DND-41 (cell line): ENCODE measurements at regions not wholly inside any gene's neighbourhood (a gene's known extent, or its start where the extent isn't known, plus 50 kb on each side); places are given as distances from the start of the nearest gene placed in this dataset.

Experiments
- ATAC-seq: fragments of 200-7000 bp; cut with Tn5 transposase; 3 replicates; pipeline ENCODE4 v1.9.1; 2021; ENCODE audit warnings: low read depth; ENCODE audit not compliant: insufficient read depth
- DNase-seq: peaks from one replicate; pipeline ENCODE4 v3.0.0-alpha.2; 2020
- H2AFZ ChIP-seq: 2 replicates; pipeline ENCODE4 v1.6.0; 2012; ENCODE audit warnings: low read depth, low read length
- H3K27ac ChIP-seq: 2 replicates; pipeline ENCODE4 v1.5.1; 2012; ENCODE audit warnings: low read length, inconsistent platforms
- H3K27me3 ChIP-seq: fragments of 200-600 bp; sonication (generic); 2 replicates; pipeline ENCODE4 v1.6.0; 2012; ENCODE audit warnings: low read length, mild to moderate bottlenecking, inconsistent platforms; ENCODE audit not compliant: insufficient read depth, poor library complexity
- H3K36me3 ChIP-seq: 2 replicates; pipeline ENCODE4 v1.5.1; 2012; ENCODE audit warnings: low read length, inconsistent platforms; ENCODE audit not compliant: insufficient read depth
- H3K4me1 ChIP-seq: 2 replicates; pipeline ENCODE4 v1.5.1; 2012; ENCODE audit warnings: mild to moderate bottlenecking, low read length; ENCODE audit not compliant: insufficient read depth
- H3K4me2 ChIP-seq: 2 replicates; pipeline ENCODE4 v1.6.0; 2012; ENCODE audit warnings: mild to moderate bottlenecking, moderate library complexity, low read length, inconsistent platforms; ENCODE audit not compliant: insufficient read depth
- H3K4me3 ChIP-seq, 2 experiments: fragments of 200-600 bp in 1 of 2; shearing (Covaris generic) in 1 of 2; 2 replicates each; pipeline ENCODE4 v1.5.1; 2012 to 2016; ENCODE audit warnings: inconsistent platforms in 2 of 2, low read length in 2 of 2, mild to moderate bottlenecking in 2 of 2, low read depth in 1 of 2, moderate library complexity in 1 of 2
- H3K79me2 ChIP-seq: 2 replicates; pipeline ENCODE4 v1.6.0; 2012; ENCODE audit warnings: low read length, inconsistent platforms; ENCODE audit not compliant: insufficient read depth
- H3K9ac ChIP-seq: 2 replicates; pipeline ENCODE4 v1.6.0; 2012; ENCODE audit warnings: low read depth, mild to moderate bottlenecking, inconsistent platforms, low read length, moderate library complexity
- H3K9me3 ChIP-seq: 2 replicates; pipeline ENCODE4 v1.5.1; 2012; ENCODE audit warnings: low read length, moderate library complexity, mild to moderate bottlenecking, inconsistent platforms; ENCODE audit not compliant: insufficient read depth, severe bottlenecking
- H4K20me1 ChIP-seq: 2 replicates; pipeline ENCODE4 v1.6.0; 2012; ENCODE audit warnings: low read length; ENCODE audit not compliant: insufficient read depth
- CTCF ChIP-seq: IDR thresholded peaks from 2 replicates; pipeline ENCODE4 v1.5.1; 2012; ENCODE audit warnings: borderline replicate concordance, low read length, moderate library complexity, mild to moderate bottlenecking; ENCODE audit not compliant: poor library complexity, severe bottlenecking; ENCODE audit errors: extremely low read depth
- EZH2 ChIP-seq: IDR thresholded peaks from 3 replicates; pipeline ENCODE4 v1.6.1; 2012; ENCODE audit warnings: borderline replicate concordance, low read depth, mild to moderate bottlenecking, moderate library complexity, low read length, inconsistent platforms; ENCODE audit not compliant: severe bottlenecking

GRCh38 chr20:10902576-10903282 lies 228.9 kb upstream of the JAG1 start:
- no peak overlapping the region for H3K9ac ChIP-seq
- no peaks in the 10 kb centered on the region for H3K36me3 ChIP-seq
- no peaks in the 10 kb centered on the region for H4K20me1 ChIP-seq
- H3K9me3 ChIP-seq = no peaks in the 10 kb centered on the region
- H3K79me2 ChIP-seq = no peaks in the 10 kb centered on the region
- TF ChIP-seq CTCF (no peak), EZH2 (no peak)
- H3K27ac ChIP-seq = no peak overlapping the region
- DNase-seq (no peak), ATAC-seq (no peak)
- no peak overlapping the region for H3K4me3 ChIP-seq
- H2AFZ ChIP-seq = no peak overlapping the region
- no peak overlapping the region for H3K4me2 ChIP-seq
- no peaks in the 10 kb centered on the region for H3K27me3 ChIP-seq
- no peaks in the 10 kb centered on the region for H3K4me1 ChIP-seq

GRCh38 chr20:10906834-10907233 lies 233.0 kb upstream of the JAG1 start:
- Histone ChIP-seq H3K9me3 (no peaks in the 10 kb centered on the region), H3K9ac (no peak overlapping the region), H3K4me3 (no peak overlapping the region), H3K4me2 (no peak overlapping the region), H3K79me2 (no peaks in the 10 kb centered on the region), H3K27me3 (no peaks in the 10 kb centered on the region), H3K36me3 (no peaks in the 10 kb centered on the region), H2AFZ (no peak overlapping the region), H4K20me1 (no peaks in the 10 kb centered on the region), H3K4me1 (no peaks in the 10 kb centered on the region), H3K27ac (no peak overlapping the region)
- TF ChIP-seq EZH2 = no peak
- no peak for TF ChIP-seq CTCF
- DNase-seq (no peak), ATAC-seq (no peak)

- no peaks in the 10 kb centered on the region for H3K4me1 ChIP-seq
- no peaks in the 10 kb centered on the region for H3K36me3 ChIP-seq
- no peaks in the 10 kb centered on the region for H3K9me3 ChIP-seq
- no peak overlapping the region for H3K27ac ChIP-seq
- H2AFZ ChIP-seq = no peak overlapping the region
- H4K20me1 ChIP-seq = no peaks in the 10 kb centered on the region
- no peak overlapping the region for H3K4me2 ChIP-seq
- TF ChIP-seq EZH2 (no peak), CTCF (no peak)
- DNase-seq = no peak
- no peaks in the 10 kb centered on the region for H3K27me3 ChIP-seq
- H3K79me2 ChIP-seq = no peaks in the 10 kb centered on the region
- H3K4me3 ChIP-seq = no peak overlapping the region
- no peak for ATAC-seq
- no peak overlapping the region for H3K9ac ChIP-seq
Observed at GRCh38 chr20:10909803-10910202, 236.0 kb upstream of the JAG1 start.
